ENCODE measurements at regions not wholly inside any gene's neighbourhood (a gene's known extent, or its start where the extent isn't known, plus 50 kb on each side); places are given as distances from the start of the nearest gene placed in this dataset.

DNA sequence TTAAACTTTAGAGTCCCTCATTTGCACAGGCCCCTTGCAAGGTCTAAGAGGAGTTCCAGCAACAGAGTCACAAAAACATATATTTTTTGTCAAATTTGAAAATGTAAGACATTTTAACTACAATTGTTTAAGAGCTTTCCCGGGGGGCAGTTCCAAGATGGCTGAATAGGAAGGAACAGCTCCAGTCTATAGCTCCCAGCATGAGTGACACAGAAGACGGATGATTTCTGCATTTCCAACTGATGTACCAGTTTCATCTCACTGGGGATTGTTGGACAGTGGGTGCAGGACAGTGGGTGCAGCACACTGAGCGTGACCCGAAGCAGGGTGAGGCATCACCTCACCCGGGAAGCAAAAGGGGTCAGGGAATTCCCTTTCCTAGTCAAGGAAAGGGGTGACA lies 71.4 kb upstream of the NMU start:
- TF ChIP-seq EZH2 (IDR thresholded peaks at IDR 0.05; ENCODE audit: insufficient read depth, poor library complexity, severe bottlenecking) (no peak), EZH2phosphoT487 (IDR thresholded peaks at IDR 0.05; ENCODE audit: insufficient read depth, low read depth) (no peak)
